Sigmoid colon (tissue), 3 donors: ENCODE measurements at regions not wholly inside any gene's neighbourhood (a gene's known extent, or its start where the extent isn't known, plus 50 kb on each side); places are given as distances from the start of the nearest gene placed in this dataset.

Experiments
- POLR2A ChIP-seq, 2 donors: fragments of 450-650 bp; IDR thresholded peaks; one replicate each; pipeline ENCODE4 v1.6.1; 2016; ENCODE audit warnings: antibody characterized with exemption in 2 of 2, mild to moderate bottlenecking in 2 of 2, moderate library complexity in 2 of 2
- TF ChIP-seq, protein P1 (sequence below), 4 experiments: fragments of 450-650 bp in 3 of 4; fragments of 200-600 bp in 1 of 4; IDR thresholded peaks; one replicate each; pipeline ENCODE4 v1.5.1; 2016 to 2019; ENCODE audit warnings: antibody characterized with exemption in 4 of 4, mild to moderate bottlenecking in 3 of 4, moderate library complexity in 2 of 4

DNA sequence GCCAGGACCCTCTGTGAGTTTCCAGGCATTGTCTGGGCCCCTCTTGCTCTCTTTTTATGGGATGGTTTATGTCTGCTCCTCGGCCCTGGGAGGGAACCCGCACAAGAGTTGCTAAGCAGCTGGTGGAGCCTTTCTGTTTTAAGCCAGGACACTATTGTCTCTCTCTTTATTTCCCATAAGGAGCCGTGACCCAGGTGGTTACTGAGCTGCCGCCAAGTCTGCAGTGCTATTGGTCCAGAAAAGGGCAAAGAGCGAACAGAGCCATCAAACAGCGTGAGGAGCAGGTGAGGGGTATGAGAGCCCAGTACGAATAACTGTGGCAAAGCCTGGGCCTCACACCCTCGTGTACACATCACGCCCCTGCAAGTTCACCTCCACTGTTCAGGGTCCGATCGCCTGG is 280.2 kb downstream of the SHQ1 start:
- TF ChIP-seq, protein P1, sequence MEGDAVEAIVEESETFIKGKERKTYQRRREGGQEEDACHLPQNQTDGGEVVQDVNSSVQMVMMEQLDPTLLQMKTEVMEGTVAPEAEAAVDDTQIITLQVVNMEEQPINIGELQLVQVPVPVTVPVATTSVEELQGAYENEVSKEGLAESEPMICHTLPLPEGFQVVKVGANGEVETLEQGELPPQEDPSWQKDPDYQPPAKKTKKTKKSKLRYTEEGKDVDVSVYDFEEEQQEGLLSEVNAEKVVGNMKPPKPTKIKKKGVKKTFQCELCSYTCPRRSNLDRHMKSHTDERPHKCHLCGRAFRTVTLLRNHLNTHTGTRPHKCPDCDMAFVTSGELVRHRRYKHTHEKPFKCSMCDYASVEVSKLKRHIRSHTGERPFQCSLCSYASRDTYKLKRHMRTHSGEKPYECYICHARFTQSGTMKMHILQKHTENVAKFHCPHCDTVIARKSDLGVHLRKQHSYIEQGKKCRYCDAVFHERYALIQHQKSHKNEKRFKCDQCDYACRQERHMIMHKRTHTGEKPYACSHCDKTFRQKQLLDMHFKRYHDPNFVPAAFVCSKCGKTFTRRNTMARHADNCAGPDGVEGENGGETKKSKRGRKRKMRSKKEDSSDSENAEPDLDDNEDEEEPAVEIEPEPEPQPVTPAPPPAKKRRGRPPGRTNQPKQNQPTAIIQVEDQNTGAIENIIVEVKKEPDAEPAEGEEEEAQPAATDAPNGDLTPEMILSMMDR (IDR thresholded peaks at IDR 0.05), result no peak
- no peak for TF ChIP-seq POLR2A (IDR thresholded peaks at IDR 0.05)
